ENCODE measurements at regions not wholly inside any gene's neighbourhood (a gene's known extent, or its start where the extent isn't known, plus 50 kb on each side); places are given as distances from the start of the nearest gene placed in this dataset.

- no peak for TF ChIP-seq CTCF (IDR thresholded peaks at IDR 0.05; ENCODE audit: low read length)
- TF ChIP-seq EZH2 (IDR thresholded peaks at IDR 0.05; ENCODE audit: borderline replicate concordance, low read length) = no peak
These were observed 132.1 kb upstream of the SERPINE2 start for GRCh38 chr2:224171226-224171625.

All from OCI-LY1 (cell line).